Esophagus squamous epithelium (tissue), 5 donors: ENCODE measurements at regions not wholly inside any gene's neighbourhood (a gene's known extent, or its start where the extent isn't known, plus 50 kb on each side); places are given as distances from the start of the nearest gene placed in this dataset.

ENCODE experiments used
- DNase-seq: peaks from one replicate; lab custom pipeline; 2025; lab: John Stamatoyannopoulos, UW
- H3K27ac ChIP-seq, 4 donors: fragments of 200-600 bp; sonication (generic); one replicate each; pipeline ENCODE4 v1.5.1; 2016 to 2019; ENCODE audit warnings: mild to moderate bottlenecking in 1 of 4
- H3K27me3 ChIP-seq, 4 donors: fragments of 200-600 bp; sonication (generic); 1 replicate in 3 of 4; 2 replicates in 1 of 4; pipeline versions ENCODE4 v1.5.1 to v1.6.0; 2017 to 2021; ENCODE audit warnings: antibody characterized with exemption in 1 of 4
- H3K36me3 ChIP-seq, 3 donors: fragments of 200-600 bp; sonication (generic); one replicate each; pipeline ENCODE4 v1.5.1; 2016 to 2019
- H3K4me1 ChIP-seq, 3 donors: fragments of 200-600 bp; sonication (generic); one replicate each; pipeline ENCODE4 v1.5.1; 2017 to 2019
- H3K4me3 ChIP-seq, 4 donors: fragments of 200-600 bp; sonication (generic); 1 replicate in 3 of 4; 2 replicates in 1 of 4; pipeline ENCODE4 v1.5.1; 2016 to 2019; ENCODE audit warnings: mild to moderate bottlenecking in 2 of 4, moderate library complexity in 1 of 4
- H3K9me3 ChIP-seq, 3 donors: fragments of 200-600 bp; sonication (generic); one replicate each; pipeline ENCODE4 v1.5.1; 2016 to 2019
- POLR2A ChIP-seq, 4 donors: fragments of 450-650 bp; IDR thresholded peaks; one replicate each; pipeline ENCODE4 v1.6.1; 2017; ENCODE audit warnings: antibody characterized with exemption in 4 of 4, mild to moderate bottlenecking in 4 of 4, moderate library complexity in 3 of 4
- WGBS, 2 donors: methylation state at CpG; one replicate each; pipeline ENCODE4 v1.1.5; 2018; 5-methylcytosine and 5-hydroxymethylcytosine counted together
- intact Hi-C: fragments of 100-400 bp; cut with DNase I; formaldehyde crosslinking; loops from one replicate; pipeline ENCODE4 v1.15.0; 2022
- TF ChIP-seq, protein P1 (sequence below), 6 experiments: fragments of 450-650 bp in 4 of 6; fragments of 200-600 bp in 2 of 6; sonication (generic) in 2 of 6; IDR thresholded peaks; one replicate each; pipeline ENCODE4 v1.5.1; 2016 to 2019; ENCODE audit warnings: antibody characterized with exemption in 6 of 6, mild to moderate bottlenecking in 4 of 6, moderate library complexity in 4 of 6
- donor health status: DM: yes; HTN: yes; CAD: no.

DNA sequence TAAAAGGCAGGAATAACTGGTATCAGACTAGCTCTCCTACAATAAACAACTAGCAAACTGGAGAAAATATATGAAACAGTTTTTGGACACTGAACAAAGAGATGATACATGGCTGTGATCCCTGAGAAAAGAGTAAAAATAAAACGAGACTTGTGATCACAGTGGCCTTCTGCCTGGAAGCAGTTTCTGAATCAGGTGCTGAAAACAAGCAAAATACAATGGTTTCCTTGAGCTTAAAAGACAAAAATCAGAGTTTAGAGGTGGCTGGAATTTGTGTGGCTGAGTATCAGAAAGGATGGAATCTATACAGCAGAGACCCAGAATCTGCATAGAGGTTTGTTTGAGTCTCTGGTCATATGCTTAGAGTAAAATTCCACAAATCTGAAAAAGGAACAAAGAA lies 242.5 kb upstream of the SOX9 start:
- Histone ChIP-seq H3K4me1 (no peaks in the 10 kb centered on the region), H3K27me3 (no peaks in the 10 kb centered on the region), H3K4me3 (no peak overlapping the region), H3K27ac (no peak overlapping the region), H3K36me3 (no peaks in the 10 kb centered on the region), H3K9me3 (no peaks in the 10 kb centered on the region)
- intact Hi-C loops = no loop called here
- DNase-seq = no peak
- 25 to 44% methylated on average over 1 of the region's 1 CpG for WGBS, 2 donors
- TF ChIP-seq, protein P1, sequence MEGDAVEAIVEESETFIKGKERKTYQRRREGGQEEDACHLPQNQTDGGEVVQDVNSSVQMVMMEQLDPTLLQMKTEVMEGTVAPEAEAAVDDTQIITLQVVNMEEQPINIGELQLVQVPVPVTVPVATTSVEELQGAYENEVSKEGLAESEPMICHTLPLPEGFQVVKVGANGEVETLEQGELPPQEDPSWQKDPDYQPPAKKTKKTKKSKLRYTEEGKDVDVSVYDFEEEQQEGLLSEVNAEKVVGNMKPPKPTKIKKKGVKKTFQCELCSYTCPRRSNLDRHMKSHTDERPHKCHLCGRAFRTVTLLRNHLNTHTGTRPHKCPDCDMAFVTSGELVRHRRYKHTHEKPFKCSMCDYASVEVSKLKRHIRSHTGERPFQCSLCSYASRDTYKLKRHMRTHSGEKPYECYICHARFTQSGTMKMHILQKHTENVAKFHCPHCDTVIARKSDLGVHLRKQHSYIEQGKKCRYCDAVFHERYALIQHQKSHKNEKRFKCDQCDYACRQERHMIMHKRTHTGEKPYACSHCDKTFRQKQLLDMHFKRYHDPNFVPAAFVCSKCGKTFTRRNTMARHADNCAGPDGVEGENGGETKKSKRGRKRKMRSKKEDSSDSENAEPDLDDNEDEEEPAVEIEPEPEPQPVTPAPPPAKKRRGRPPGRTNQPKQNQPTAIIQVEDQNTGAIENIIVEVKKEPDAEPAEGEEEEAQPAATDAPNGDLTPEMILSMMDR (IDR thresholded peaks at IDR 0.05) = no peak
- TF ChIP-seq POLR2A (IDR thresholded peaks at IDR 0.05) = no peak

DNA sequence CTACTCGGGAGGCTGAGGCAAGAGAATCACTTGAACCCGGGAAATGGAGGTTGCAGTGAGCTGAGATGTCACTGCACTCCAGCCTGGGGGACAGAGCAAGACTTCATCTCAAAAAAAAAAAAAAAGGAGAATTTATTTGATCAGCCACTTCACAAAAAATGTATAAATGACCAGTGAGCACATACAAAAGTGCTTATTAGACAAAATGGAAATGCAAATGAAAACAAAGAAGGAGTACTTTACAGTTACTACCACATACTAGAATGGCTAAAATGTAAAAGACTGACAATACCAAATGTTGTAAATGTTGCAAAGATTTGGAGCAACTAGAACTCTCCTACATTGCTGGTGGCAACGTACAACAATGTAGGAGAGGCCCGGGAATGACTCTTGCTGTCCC lies 241.8 kb upstream of the SOX9 start:
- no peaks in the 10 kb centered on the region for H3K27me3 ChIP-seq
- intact Hi-C loops = no loop called here
- H3K4me3 ChIP-seq = no peak overlapping the region
- H3K36me3 ChIP-seq = no peaks in the 10 kb centered on the region
- DNase-seq = no peak
- H3K4me1 ChIP-seq = no peaks in the 10 kb centered on the region
- whole genome bisulfite sequencing, 2 donors = 82 to 90% methylated on average over 4 of the region's 4 CpGs
- TF ChIP-seq POLR2A (IDR thresholded peaks at IDR 0.05) = no peak
- TF ChIP-seq, protein P1 (IDR thresholded peaks at IDR 0.05) = no peak
- no peak overlapping the region for H3K27ac ChIP-seq
- no peaks in the 10 kb centered on the region for H3K9me3 ChIP-seq

DNA sequence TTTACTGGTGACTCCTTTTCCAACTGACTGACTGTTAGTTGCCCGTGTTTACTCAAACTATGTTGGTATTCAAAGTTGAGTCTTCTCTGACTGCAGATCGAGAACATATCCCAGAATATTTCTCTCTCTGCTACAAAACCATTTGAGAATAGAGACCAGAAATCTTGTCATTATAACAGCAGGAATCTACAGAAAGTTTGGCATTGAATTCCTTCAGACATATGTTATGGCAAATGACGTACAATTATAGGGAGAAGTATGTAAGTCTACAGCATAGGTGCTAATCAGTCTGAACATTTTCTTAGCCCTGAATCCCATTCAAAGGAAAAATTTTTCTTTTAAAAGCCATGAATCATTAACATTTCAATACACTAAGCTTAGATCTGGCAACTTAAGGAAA lies 239.8 kb upstream of the SOX9 start:
- DNase-seq = no peak
- intact Hi-C loops = no loop called here
- 61 to 71% methylated on average over 3 of the region's 3 CpGs for WGBS, 2 donors

DNA sequence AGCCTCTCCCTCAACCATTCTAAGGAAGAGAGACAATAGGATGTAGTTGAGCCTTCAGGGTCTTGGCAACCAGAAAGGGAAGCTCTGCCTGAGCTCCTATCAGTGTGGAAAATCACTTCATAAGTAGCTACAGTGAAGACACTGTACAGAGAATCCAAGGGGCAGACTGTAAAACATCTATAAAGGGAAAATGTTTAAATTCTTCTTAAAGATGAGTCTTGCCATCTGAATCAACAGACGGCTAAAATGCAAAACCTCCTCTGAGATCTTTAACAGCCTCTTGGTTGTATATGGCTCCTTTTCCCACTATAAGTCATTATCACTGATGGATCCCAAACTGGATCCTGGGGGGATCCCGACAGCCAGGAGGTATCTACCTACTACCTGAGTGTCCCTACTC lies 239.2 kb upstream of the SOX9 start:
- no peaks in the 10 kb centered on the region for H3K9me3 ChIP-seq
- 79 to 90% methylated on average over 2 of the region's 2 CpGs for WGBS, 2 donors
- no peak for DNase-seq

More for the DNA sequence above, 239.8 kb upstream of the SOX9 start:
- no peak overlapping the region for H3K27ac ChIP-seq
- no peaks in the 10 kb centered on the region for H3K9me3 ChIP-seq
- no peaks in the 10 kb centered on the region for H3K4me1 ChIP-seq
- H3K27me3 ChIP-seq = no peaks in the 10 kb centered on the region
- no peak overlapping the region for H3K4me3 ChIP-seq
- TF ChIP-seq, protein P1 (IDR thresholded peaks at IDR 0.05) = no peak
- no peak for TF ChIP-seq POLR2A (IDR thresholded peaks at IDR 0.05)
- H3K36me3 ChIP-seq = no peaks in the 10 kb centered on the region

DNA sequence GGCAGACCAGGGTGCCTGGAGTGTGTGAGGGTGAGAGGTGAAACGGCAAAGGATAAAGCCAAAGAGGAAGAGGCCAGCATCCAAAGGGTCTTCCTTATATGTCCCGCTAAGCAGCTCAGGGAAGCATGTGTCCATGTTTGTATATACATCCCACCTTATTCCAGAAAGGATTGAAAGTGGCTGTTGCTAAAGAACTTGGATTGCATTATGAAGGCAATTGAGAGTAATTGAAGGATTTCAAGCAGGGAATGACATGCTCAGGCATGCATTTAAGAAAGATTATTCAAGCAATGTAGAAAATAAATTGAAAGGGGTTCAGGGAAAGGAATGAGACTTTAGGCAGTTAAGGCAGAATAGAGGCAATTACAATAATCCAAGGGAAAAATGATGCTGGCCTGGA lies 237.6 kb upstream of the SOX9 start:
- no peaks in the 10 kb centered on the region for H3K4me1 ChIP-seq
- intact Hi-C loops = no loop called here
- 61 to 64% methylated on average over 2 of the region's 2 CpGs for WGBS, 2 donors
- no peaks in the 10 kb centered on the region for H3K36me3 ChIP-seq
- no peak overlapping the region for H3K27ac ChIP-seq
- no peaks in the 10 kb centered on the region for H3K27me3 ChIP-seq
- TF ChIP-seq, protein P1 (IDR thresholded peaks at IDR 0.05) = no peak
- TF ChIP-seq POLR2A (IDR thresholded peaks at IDR 0.05) = no peak
- DNase-seq = no peak
- H3K9me3 ChIP-seq = no peaks in the 10 kb centered on the region
- H3K4me3 ChIP-seq = no peak overlapping the region

More for the DNA sequence above, 239.2 kb upstream of the SOX9 start:
- Histone ChIP-seq H3K27ac (no peak overlapping the region), H3K4me1 (no peaks in the 10 kb centered on the region), H3K4me3 (no peak overlapping the region), H3K27me3 (no peaks in the 10 kb centered on the region), H3K36me3 (no peaks in the 10 kb centered on the region)
- intact Hi-C loops = no loop called here
- no peak for TF ChIP-seq POLR2A (IDR thresholded peaks at IDR 0.05)
- TF ChIP-seq, protein P1 (IDR thresholded peaks at IDR 0.05) = no peak
